NT2/D1 (cell line): ENCODE measurements at regions not wholly inside any gene's neighbourhood (a gene's known extent, or its start where the extent isn't known, plus 50 kb on each side); places are given as distances from the start of the nearest gene placed in this dataset.

Source experiments
- YY1 ChIP-seq: IDR thresholded peaks from 2 replicates; pipeline ENCODE4 v1.6.1; 2011; ENCODE audit not compliant: insufficient read length, insufficient read depth
- ZNF274 ChIP-seq: IDR thresholded peaks from 2 replicates; pipeline ENCODE4 v1.6.1; 2011; ENCODE audit warnings: mild to moderate bottlenecking, low read depth, low read length

- TF ChIP-seq YY1 = no peak
- TF ChIP-seq ZNF274 = no peak
These were observed 282.1 kb upstream of the CHD6 start for GRCh38 chr20:41900201-41900691.
